MG63 (cell line): ENCODE measurements at regions not wholly inside any gene's neighbourhood (a gene's known extent, or its start where the extent isn't known, plus 50 kb on each side); places are given as distances from the start of the nearest gene placed in this dataset.

Experiments
- DNase-seq: peaks from one replicate; pipeline ENCODE4 v3.0.0-alpha.2; 2020
- H3K27me3 ChIP-seq: fragments of 250-450 bp; sonication (Bioruptor Pico); 2 replicates; pipeline ENCODE4 v1.5.1; 2020; ENCODE audit warnings: mild to moderate bottlenecking, moderate library complexity
- H3K36me3 ChIP-seq: fragments of 250-450 bp; sonication (Bioruptor Pico); 2 replicates; pipeline ENCODE4 v1.5.1; 2020; ENCODE audit warnings: mild to moderate bottlenecking, moderate library complexity
- H3K4me3 ChIP-seq: fragments of 250-450 bp; sonication (Bioruptor Pico); 2 replicates; pipeline ENCODE4 v1.5.1; 2020; ENCODE audit warnings: mild to moderate bottlenecking, moderate library complexity
- H3K9me3 ChIP-seq: fragments of 250-450 bp; sonication (Bioruptor Pico); 2 replicates; pipeline ENCODE4 v1.5.1; 2020; ENCODE audit warnings: mild to moderate bottlenecking, moderate library complexity

- H3K27me3 ChIP-seq, result no peaks in the 10 kb centered on the region
- no peak for DNase-seq
- no peaks in the 10 kb centered on the region for H3K36me3 ChIP-seq
- H3K4me3 ChIP-seq, result no peak overlapping the region
- H3K9me3 ChIP-seq, result peaks cover 11% of the 10 kb centered on the region
Observed at GRCh38 chr2:149739883-149740265, 152.3 kb upstream of the MMADHC start.

- H3K27me3 ChIP-seq, result no peaks in the 10 kb centered on the region
- no peak for DNase-seq
Observed at GRCh38 chr2:149739171-149739882, 151.8 kb upstream of the MMADHC start.

GRCh38 chr2:149738767-149739166 is 151.2 kb upstream of the MMADHC start:
- Histone ChIP-seq H3K4me3 (no peak overlapping the region), H3K27me3 (no peaks in the 10 kb centered on the region), H3K9me3 (peaks cover 11% of the 10 kb centered on the region), H3K36me3 (no peaks in the 10 kb centered on the region)
- no peak for DNase-seq

More at GRCh38 chr2:149739171-149739882, 151.8 kb upstream of the MMADHC start:
- Histone ChIP-seq H3K36me3 (no peaks in the 10 kb centered on the region), H3K9me3 (peaks cover 11% of the 10 kb centered on the region), H3K4me3 (no peak overlapping the region)

GRCh38 chr2:149737896-149738295 is 150.3 kb upstream of the MMADHC start:
- Histone ChIP-seq H3K36me3 (no peaks in the 10 kb centered on the region), H3K4me3 (no peak overlapping the region), H3K9me3 (peaks cover 11% of the 10 kb centered on the region), H3K27me3 (no peaks in the 10 kb centered on the region)
- DNase-seq, result no peak

- H3K36me3 ChIP-seq, result no peaks in the 10 kb centered on the region
- H3K4me3 ChIP-seq, result no peak overlapping the region
- H3K9me3 ChIP-seq, result peaks cover 12% of the 10 kb centered on the region
- peak; percentile 8 for DNase-seq
- H3K27me3 ChIP-seq, result no peaks in the 10 kb centered on the region
Observed at GRCh38 chr2:149735237-149735958, 147.8 kb upstream of the MMADHC start.

GRCh38 chr2:149733936-149734685 is 146.5 kb upstream of the MMADHC start:
- Histone ChIP-seq H3K4me3 (no peak overlapping the region), H3K9me3 (peaks cover 12% of the 10 kb centered on the region), H3K36me3 (no peaks in the 10 kb centered on the region), H3K27me3 (no peaks in the 10 kb centered on the region)
- no peak for DNase-seq

GRCh38 chr2:149732730-149733290 is 145.2 kb upstream of the MMADHC start:
- peaks cover 12% of the 10 kb centered on the region for H3K9me3 ChIP-seq
- DNase-seq, result no peak
- no peaks in the 10 kb centered on the region for H3K36me3 ChIP-seq
- no peaks in the 10 kb centered on the region for H3K27me3 ChIP-seq
- no peak overlapping the region for H3K4me3 ChIP-seq

GRCh38 chr2:149732001-149732685 is 144.6 kb upstream of the MMADHC start:
- H3K36me3 ChIP-seq, result no peaks in the 10 kb centered on the region
- peak; percentile 78 for DNase-seq
- no peak overlapping the region for H3K4me3 ChIP-seq
- H3K27me3 ChIP-seq, result no peaks in the 10 kb centered on the region
- peaks cover 12% of the 10 kb centered on the region for H3K9me3 ChIP-seq

GRCh38 chr2:149731079-149731478 is 143.5 kb upstream of the MMADHC start:
- H3K27me3 ChIP-seq, result no peaks in the 10 kb centered on the region
- no peak overlapping the region for H3K4me3 ChIP-seq
- no peaks in the 10 kb centered on the region for H3K36me3 ChIP-seq
- H3K9me3 ChIP-seq, result peaks cover 5% of the 10 kb centered on the region
- DNase-seq, result no peak

- H3K27me3 ChIP-seq, result no peaks in the 10 kb centered on the region
- no peak overlapping the region for H3K4me3 ChIP-seq
- H3K9me3 ChIP-seq, result peaks cover 2% of the 10 kb centered on the region
- no peak for DNase-seq
- no peaks in the 10 kb centered on the region for H3K36me3 ChIP-seq
Observed at GRCh38 chr2:149729586-149729985, 142.0 kb upstream of the MMADHC start.

- Histone ChIP-seq H3K9me3 (peaks cover 2% of the 10 kb centered on the region; the same call in 1 of the 2 replicates), H3K4me3 (no peak overlapping the region), H3K27me3 (no peaks in the 10 kb centered on the region), H3K36me3 (no peaks in the 10 kb centered on the region)
- DNase-seq, result no peak
Observed at GRCh38 chr2:149727927-149728326, 140.4 kb upstream of the MMADHC start.

GRCh38 chr2:149725234-149725633 is 137.7 kb upstream of the MMADHC start:
- Histone ChIP-seq H3K36me3 (no peaks in the 10 kb centered on the region), H3K4me3 (no peak overlapping the region), H3K27me3 (no peaks in the 10 kb centered on the region), H3K9me3 (no peaks in the 10 kb centered on the region)
- DNase-seq, result no peak

GRCh38 chr2:149724091-149724490 is 136.5 kb upstream of the MMADHC start:
- H3K4me3 ChIP-seq, result no peak overlapping the region
- H3K27me3 ChIP-seq, result no peaks in the 10 kb centered on the region

GRCh38 chr2:149720615-149721014 is 133.0 kb upstream of the MMADHC start:
- no peaks in the 10 kb centered on the region for H3K9me3 ChIP-seq
- H3K27me3 ChIP-seq, result no peaks in the 10 kb centered on the region
- DNase-seq, result no peak
- no peak overlapping the region for H3K4me3 ChIP-seq
- no peaks in the 10 kb centered on the region for H3K36me3 ChIP-seq

More at GRCh38 chr2:149724091-149724490, 136.5 kb upstream of the MMADHC start:
- DNase-seq, result no peak
- no peaks in the 10 kb centered on the region for H3K36me3 ChIP-seq
- H3K9me3 ChIP-seq, result no peaks in the 10 kb centered on the region

- DNase-seq, result no peak
- no peaks in the 10 kb centered on the region for H3K27me3 ChIP-seq
- H3K9me3 ChIP-seq, result no peaks in the 10 kb centered on the region
- H3K36me3 ChIP-seq, result no peaks in the 10 kb centered on the region
- H3K4me3 ChIP-seq, result no peak overlapping the region
Observed at GRCh38 chr2:149719695-149720094, 132.1 kb upstream of the MMADHC start.

- no peaks in the 10 kb centered on the region for H3K9me3 ChIP-seq
- no peak overlapping the region for H3K4me3 ChIP-seq
- H3K27me3 ChIP-seq, result no peaks in the 10 kb centered on the region
- DNase-seq, result no peak
- H3K36me3 ChIP-seq, result no peaks in the 10 kb centered on the region
Observed at GRCh38 chr2:149716687-149717086, 129.1 kb upstream of the MMADHC start.
